GM23338 (cell line): ENCODE measurements at regions not wholly inside any gene's neighbourhood (a gene's known extent, or its start where the extent isn't known, plus 50 kb on each side); places are given as distances from the start of the nearest gene placed in this dataset.

Experiments used
- ATAC-seq: fragments of 200-7000 bp; cut with Tn5 transposase; 3 replicates; pipeline ENCODE4 v1.9.1; 2020
- DNase-seq: peaks from one replicate; pipeline ENCODE4 v3.0.0-alpha.2; 2015; ENCODE audit warnings: low spot score
- H2AFZ ChIP-seq: fragments of 200-600 bp; sonication (generic); 2 replicates; pipeline ENCODE4 v1.8.0; 2016; ENCODE audit warnings: antibody characterized with exemption, mild to moderate bottlenecking, moderate library complexity
- H3F3A ChIP-seq: fragments of 200-600 bp; sonication (generic); replicated peaks from 2 replicates; pipeline ENCODE4 v1.8.0; 2017; ENCODE audit warnings: antibody characterized with exemption, mixed run types, low read depth
- H3K27ac ChIP-seq: fragments of 200-600 bp; sonication (generic); 2 replicates; pipeline ENCODE4 v1.6.1; 2016; ENCODE audit warnings: low read depth
- H3K27me3 ChIP-seq: fragments of 200-600 bp; sonication (generic); 2 replicates; pipeline ENCODE4 v1.8.0; 2016; ENCODE audit warnings: mild to moderate bottlenecking, mixed run types, moderate library complexity; ENCODE audit not compliant: insufficient read depth
- H3K36me3 ChIP-seq: fragments of 200-600 bp; sonication (generic); 2 replicates; pipeline ENCODE4 v1.8.0; 2016; ENCODE audit warnings: mild to moderate bottlenecking; ENCODE audit not compliant: insufficient read depth
- H3K4me1 ChIP-seq: fragments of 200-600 bp; sonication (generic); 2 replicates; pipeline ENCODE4 v1.8.0; 2016; ENCODE audit warnings: mild to moderate bottlenecking, moderate library complexity; ENCODE audit not compliant: insufficient read depth
- H3K4me2 ChIP-seq: fragments of 200-600 bp; sonication (generic); 2 replicates; pipeline ENCODE4 v1.7.1; 2017; ENCODE audit warnings: mixed run types
- H3K4me3 ChIP-seq: fragments of 200-600 bp; sonication (generic); 2 replicates; pipeline ENCODE4 v1.6.1; 2016; ENCODE audit warnings: mixed run types
- H3K79me2 ChIP-seq: fragments of 200-600 bp; sonication (generic); replicated peaks from 2 replicates; pipeline ENCODE4 v1.8.0; 2017; ENCODE audit warnings: mild to moderate bottlenecking; ENCODE audit not compliant: insufficient read depth
- H3K9me2 ChIP-seq: fragments of 200-600 bp; sonication (generic); 2 replicates; pipeline ENCODE4 v1.8.0; 2017; ENCODE audit not compliant: insufficient read depth
- H4K20me1 ChIP-seq: fragments of 200-600 bp; sonication (generic); replicated peaks from 2 replicates; pipeline ENCODE4 v1.8.0; 2017; ENCODE audit warnings: mild to moderate bottlenecking; ENCODE audit not compliant: insufficient read depth
- H3K27ac Mint-ChIP-seq: 2 replicates; pipeline ENCODE4 v1.8.0; 2020; ENCODE audit warnings: inconsistent platforms, mild to moderate bottlenecking, moderate library complexity, mixed read lengths
- H3K27me3 Mint-ChIP-seq: 3 replicates; pipeline ENCODE4 v1.8.0; 2022; ENCODE audit warnings: low read depth, mild to moderate bottlenecking, moderate library complexity, mixed read lengths, inconsistent platforms; ENCODE audit not compliant: insufficient read depth, poor library complexity
- H3K36me3 Mint-ChIP-seq: 3 replicates; pipeline ENCODE4 v1.8.0; 2021; ENCODE audit warnings: low read depth, mild to moderate bottlenecking, inconsistent platforms, moderate library complexity, mixed read lengths
- H3K4me1 Mint-ChIP-seq: 3 replicates; pipeline ENCODE4 v1.8.0; 2020; ENCODE audit warnings: mild to moderate bottlenecking, inconsistent platforms, mixed read lengths
- H3K4me3 Mint-ChIP-seq: 3 replicates; pipeline ENCODE4 v1.8.0; 2021; ENCODE audit warnings: moderate library complexity, mild to moderate bottlenecking, inconsistent platforms, mixed read lengths
- H3K9me3 Mint-ChIP-seq: 3 replicates; pipeline ENCODE4 v1.8.0; 2020; ENCODE audit warnings: moderate library complexity, mild to moderate bottlenecking, inconsistent platforms, mixed read lengths
- CREB1 ChIP-seq: fragments of 250-450 bp; sonication (Bioruptor Pico); IDR thresholded peaks from 2 replicates; pipeline ENCODE4 v1.5.0; 2020; ENCODE audit warnings: low read depth, mild to moderate bottlenecking, moderate library complexity
- ETS1 ChIP-seq: IDR thresholded peaks from 2 replicates; pipeline ENCODE4 v1.6.1; 2016; ENCODE audit warnings: antibody characterized with exemption
- EZH2 ChIP-seq: fragments of 200-600 bp; sonication (generic); IDR thresholded peaks from one replicate; pipeline ENCODE4 v1.8.0; 2017; ENCODE audit warnings: antibody characterized with exemption, mild to moderate bottlenecking, low read depth; ENCODE audit not compliant: unreplicated experiment
- EZH2phosphoT487 ChIP-seq: fragments of 200-600 bp; sonication (generic); IDR thresholded peaks from one replicate; pipeline ENCODE4 v1.8.1; 2018; ENCODE audit warnings: antibody characterized with exemption; ENCODE audit not compliant: unreplicated experiment
- JUNB ChIP-seq: IDR thresholded peaks from one replicate; pipeline ENCODE4 v1.6.1; 2016; ENCODE audit warnings: antibody characterized with exemption; ENCODE audit not compliant: unreplicated experiment
- NANOG ChIP-seq: IDR thresholded peaks from 2 replicates; pipeline ENCODE4 v1.6.1; 2016; ENCODE audit warnings: antibody characterized with exemption, borderline replicate concordance
- POLR2AphosphoS5 ChIP-seq: IDR thresholded peaks from 2 replicates; pipeline ENCODE4 v1.6.1; 2016; ENCODE audit warnings: antibody characterized with exemption, low read depth
- STAT1 ChIP-seq: IDR thresholded peaks from one replicate; pipeline ENCODE4 v1.6.1; 2016; ENCODE audit warnings: antibody characterized with exemption; ENCODE audit not compliant: unreplicated experiment
- ZNF114 ChIP-seq: fragments of 250-450 bp; sonication (Bioruptor Pico); IDR thresholded peaks from 2 replicates; pipeline ENCODE4 v1.5.0; 2020; ENCODE audit warnings: mild to moderate bottlenecking, moderate library complexity
- ZNF331 ChIP-seq: fragments of 250-450 bp; sonication (Bioruptor Pico); IDR thresholded peaks from 2 replicates; pipeline ENCODE4 v1.5.0; 2020; ENCODE audit warnings: low read depth, mild to moderate bottlenecking, moderate library complexity
- ZNF462 ChIP-seq: fragments of 250-450 bp; sonication (Bioruptor Pico); IDR thresholded peaks from 2 replicates; pipeline ENCODE4 v1.5.0; 2020; ENCODE audit warnings: mild to moderate bottlenecking, moderate library complexity
- TF ChIP-seq, protein P1 (sequence below), 2 experiments: fragments of 200-600 bp in 1 of 2; sonication (generic) in 1 of 2; conservative IDR thresholded peaks; 2 replicates each; pipeline versions ENCODE4 v1.5.1 to v1.6.1; 2016 to 2017; ENCODE audit warnings: antibody characterized with exemption in 2 of 2, low read depth in 2 of 2, mild to moderate bottlenecking in 2 of 2, moderate library complexity in 1 of 2
- TF ChIP-seq, protein P2 (sequence below): IDR thresholded peaks from one replicate; pipeline ENCODE4 v1.6.1; 2018; ENCODE audit warnings: antibody characterized with exemption; ENCODE audit not compliant: unreplicated experiment

DNA sequence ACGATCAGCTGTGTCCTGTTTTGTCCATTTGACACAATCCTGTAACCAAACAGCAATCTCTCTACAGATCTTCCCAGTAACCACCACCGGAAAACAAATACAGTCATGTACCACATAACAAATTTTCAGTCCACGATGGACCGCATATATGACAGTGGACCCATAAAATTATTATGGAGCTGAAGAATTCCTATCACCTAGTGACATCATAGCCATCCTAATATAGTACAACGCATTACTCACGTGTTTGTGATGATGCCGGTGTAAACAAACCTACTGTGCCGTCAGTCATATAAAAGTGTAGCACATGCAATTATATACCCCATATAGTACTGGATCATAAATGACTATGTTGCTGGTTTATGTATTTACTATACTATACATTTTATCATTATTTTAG, 133.7 kb upstream of the EDNRA start:
- Histone ChIP-seq H3K36me3 (no peaks in the 10 kb centered on the region), H3K4me2 (no peak overlapping the region), H3K79me2 (no peaks in the 10 kb centered on the region), H3F3A (no peaks in the 10 kb centered on the region), H3K27me3 (no peaks in the 10 kb centered on the region), H3K4me3 (no peak overlapping the region), H3K4me1 (no peaks in the 10 kb centered on the region), H2AFZ (no peak overlapping the region), H3K9me2 (no peaks in the 10 kb centered on the region), H3K27ac (no peak overlapping the region), H4K20me1 (no peaks in the 10 kb centered on the region)
- no peaks in the 10 kb centered on the region for H3K9me3 Mint-ChIP-seq
- DNase-seq (no peak), ATAC-seq (no peak)
- H3K36me3 Mint-ChIP-seq = no peaks in the 10 kb centered on the region
- no peak for TF ChIP-seq STAT1
- TF ChIP-seq ZNF331 (CRISPR knock-in tag) = no peak
- TF ChIP-seq NANOG = no peak
- no peak for TF ChIP-seq ZNF462
- no peak for TF ChIP-seq EZH2
- TF ChIP-seq, protein P1, sequence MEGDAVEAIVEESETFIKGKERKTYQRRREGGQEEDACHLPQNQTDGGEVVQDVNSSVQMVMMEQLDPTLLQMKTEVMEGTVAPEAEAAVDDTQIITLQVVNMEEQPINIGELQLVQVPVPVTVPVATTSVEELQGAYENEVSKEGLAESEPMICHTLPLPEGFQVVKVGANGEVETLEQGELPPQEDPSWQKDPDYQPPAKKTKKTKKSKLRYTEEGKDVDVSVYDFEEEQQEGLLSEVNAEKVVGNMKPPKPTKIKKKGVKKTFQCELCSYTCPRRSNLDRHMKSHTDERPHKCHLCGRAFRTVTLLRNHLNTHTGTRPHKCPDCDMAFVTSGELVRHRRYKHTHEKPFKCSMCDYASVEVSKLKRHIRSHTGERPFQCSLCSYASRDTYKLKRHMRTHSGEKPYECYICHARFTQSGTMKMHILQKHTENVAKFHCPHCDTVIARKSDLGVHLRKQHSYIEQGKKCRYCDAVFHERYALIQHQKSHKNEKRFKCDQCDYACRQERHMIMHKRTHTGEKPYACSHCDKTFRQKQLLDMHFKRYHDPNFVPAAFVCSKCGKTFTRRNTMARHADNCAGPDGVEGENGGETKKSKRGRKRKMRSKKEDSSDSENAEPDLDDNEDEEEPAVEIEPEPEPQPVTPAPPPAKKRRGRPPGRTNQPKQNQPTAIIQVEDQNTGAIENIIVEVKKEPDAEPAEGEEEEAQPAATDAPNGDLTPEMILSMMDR (conservative IDR thresholded peaks at IDR 0.05; ENCODE audit: low read depth in 2 of 2) = no peak
- no peak for TF ChIP-seq EZH2phosphoT487
- TF ChIP-seq CREB1 (CRISPR knock-in tag) = no peak
- no peak for TF ChIP-seq ETS1
- TF ChIP-seq JUNB = no peak
- no peak for TF ChIP-seq ZNF114 (CRISPR knock-in tag)
- TF ChIP-seq, protein P2, sequence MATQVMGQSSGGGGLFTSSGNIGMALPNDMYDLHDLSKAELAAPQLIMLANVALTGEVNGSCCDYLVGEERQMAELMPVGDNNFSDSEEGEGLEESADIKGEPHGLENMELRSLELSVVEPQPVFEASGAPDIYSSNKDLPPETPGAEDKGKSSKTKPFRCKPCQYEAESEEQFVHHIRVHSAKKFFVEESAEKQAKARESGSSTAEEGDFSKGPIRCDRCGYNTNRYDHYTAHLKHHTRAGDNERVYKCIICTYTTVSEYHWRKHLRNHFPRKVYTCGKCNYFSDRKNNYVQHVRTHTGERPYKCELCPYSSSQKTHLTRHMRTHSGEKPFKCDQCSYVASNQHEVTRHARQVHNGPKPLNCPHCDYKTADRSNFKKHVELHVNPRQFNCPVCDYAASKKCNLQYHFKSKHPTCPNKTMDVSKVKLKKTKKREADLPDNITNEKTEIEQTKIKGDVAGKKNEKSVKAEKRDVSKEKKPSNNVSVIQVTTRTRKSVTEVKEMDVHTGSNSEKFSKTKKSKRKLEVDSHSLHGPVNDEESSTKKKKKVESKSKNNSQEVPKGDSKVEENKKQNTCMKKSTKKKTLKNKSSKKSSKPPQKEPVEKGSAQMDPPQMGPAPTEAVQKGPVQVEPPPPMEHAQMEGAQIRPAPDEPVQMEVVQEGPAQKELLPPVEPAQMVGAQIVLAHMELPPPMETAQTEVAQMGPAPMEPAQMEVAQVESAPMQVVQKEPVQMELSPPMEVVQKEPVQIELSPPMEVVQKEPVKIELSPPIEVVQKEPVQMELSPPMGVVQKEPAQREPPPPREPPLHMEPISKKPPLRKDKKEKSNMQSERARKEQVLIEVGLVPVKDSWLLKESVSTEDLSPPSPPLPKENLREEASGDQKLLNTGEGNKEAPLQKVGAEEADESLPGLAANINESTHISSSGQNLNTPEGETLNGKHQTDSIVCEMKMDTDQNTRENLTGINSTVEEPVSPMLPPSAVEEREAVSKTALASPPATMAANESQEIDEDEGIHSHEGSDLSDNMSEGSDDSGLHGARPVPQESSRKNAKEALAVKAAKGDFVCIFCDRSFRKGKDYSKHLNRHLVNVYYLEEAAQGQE = no peak
- no peak for TF ChIP-seq POLR2AphosphoS5
- no peaks in the 10 kb centered on the region for H3K27me3 Mint-ChIP-seq
- H3K27ac Mint-ChIP-seq = no peak overlapping the region
- no peak overlapping the region for H3K4me3 Mint-ChIP-seq
- H3K4me1 Mint-ChIP-seq = no peaks in the 10 kb centered on the region
